IMR-90 (cell line): ENCODE measurements at regions not wholly inside any gene's neighbourhood (a gene's known extent, or its start where the extent isn't known, plus 50 kb on each side); places are given as distances from the start of the nearest gene placed in this dataset.

Experiments
- CHD1 ChIP-seq: IDR thresholded peaks from 2 replicates; pipeline ENCODE4 v1.6.1; 2012; ENCODE audit warnings: low read depth, low read length, improper control_type of control experiment
- CTCF ChIP-seq: conservative IDR thresholded peaks from 2 replicates; pipeline ENCODE4 v1.5.1; 2012; ENCODE audit warnings: mild to moderate bottlenecking, low read depth, low read length, improper control_type of control experiment
- MAFK ChIP-seq: IDR thresholded peaks from 2 replicates; pipeline ENCODE4 v1.6.1; 2012; ENCODE audit warnings: low read depth, low read length, improper control_type of control experiment
- MAZ ChIP-seq: IDR thresholded peaks from 2 replicates; pipeline ENCODE4 v1.6.1; 2012; ENCODE audit warnings: low read depth, mild to moderate bottlenecking, low read length, improper control_type of control experiment, moderate library complexity, borderline replicate concordance
- MXI1 ChIP-seq: IDR thresholded peaks from 2 replicates; pipeline ENCODE4 v1.6.1; 2012; ENCODE audit warnings: low read depth, mild to moderate bottlenecking, low read length, moderate library complexity, borderline replicate concordance
- POLR2A ChIP-seq: IDR thresholded peaks from 2 replicates; pipeline ENCODE4 v1.6.1; 2012; ENCODE audit warnings: mild to moderate bottlenecking, low read depth, low read length
- RFX5 ChIP-seq: IDR thresholded peaks from 2 replicates; pipeline ENCODE4 v1.8.0; 2012; ENCODE audit warnings: low read depth, mild to moderate bottlenecking, low read length, moderate library complexity
- SMC3 ChIP-seq: fragments of 150-350 bp; IDR thresholded peaks from 2 replicates; pipeline ENCODE4 v1.6.1; 2016; ENCODE audit warnings: low read depth, mild to moderate bottlenecking, antibody characterized with exemption, low read length, moderate library complexity
- USF2 ChIP-seq: fragments of 150-350 bp; IDR thresholded peaks from 2 replicates; pipeline ENCODE4 v1.6.1; 2017; ENCODE audit warnings: mild to moderate bottlenecking, antibody characterized with exemption, low read length, low read depth
- TF ChIP-seq, protein P1 (sequence below): fragments of 150-350 bp; IDR thresholded peaks from 2 replicates; pipeline ENCODE4 v1.6.1; 2016; ENCODE audit warnings: low read depth, mild to moderate bottlenecking, low read length, moderate library complexity, borderline replicate concordance

GRCh38 chr2:144774809-144775208 is 254.9 kb upstream of the ZEB2 start:
- TF ChIP-seq SMC3 (no peak), CTCF (no peak), POLR2A (no peak), MAZ (no peak), RFX5 (no peak), MAFK (no peak), CHD1 (no peak), MXI1 (no peak), USF2 (no peak)
- TF ChIP-seq, protein P1, sequence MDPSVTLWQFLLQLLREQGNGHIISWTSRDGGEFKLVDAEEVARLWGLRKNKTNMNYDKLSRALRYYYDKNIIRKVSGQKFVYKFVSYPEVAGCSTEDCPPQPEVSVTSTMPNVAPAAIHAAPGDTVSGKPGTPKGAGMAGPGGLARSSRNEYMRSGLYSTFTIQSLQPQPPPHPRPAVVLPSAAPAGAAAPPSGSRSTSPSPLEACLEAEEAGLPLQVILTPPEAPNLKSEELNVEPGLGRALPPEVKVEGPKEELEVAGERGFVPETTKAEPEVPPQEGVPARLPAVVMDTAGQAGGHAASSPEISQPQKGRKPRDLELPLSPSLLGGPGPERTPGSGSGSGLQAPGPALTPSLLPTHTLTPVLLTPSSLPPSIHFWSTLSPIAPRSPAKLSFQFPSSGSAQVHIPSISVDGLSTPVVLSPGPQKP, result no peak
